ENCODE measurements at regions not wholly inside any gene's neighbourhood (a gene's known extent, or its start where the extent isn't known, plus 50 kb on each side); places are given as distances from the start of the nearest gene placed in this dataset.

- no peak overlapping the region for H3K27ac Mint-ChIP-seq
- no peaks in the 10 kb centered on the region for H3K27me3 Mint-ChIP-seq (ENCODE audit: low read depth)
- H3K4me3 Mint-ChIP-seq, result no peak overlapping the region
- DNase-seq (ENCODE audit: low spot score in 2 of 2, unreplicated experiment in 2 of 2), result no peak
- H3K36me3 Mint-ChIP-seq, result peaks cover 2% of the 10 kb centered on the region
- peaks cover 33% of the 10 kb centered on the region for H3K4me1 Mint-ChIP-seq
- TF ChIP-seq CTCF (IDR thresholded peaks at IDR 0.05; ENCODE audit: unreplicated experiment), result no peak
- H3K9me3 Mint-ChIP-seq, result peaks cover 5% of the 10 kb centered on the region
Observed at GRCh38 chr15:70314018-70314354, 216.3 kb upstream of the TLE3 start.

GRCh38 chr15:70313099-70314017 lies 215.6 kb upstream of the TLE3 start:
- H3K9me3 Mint-ChIP-seq, result peaks cover 5% of the 10 kb centered on the region
- no peak overlapping the region for H3K27ac Mint-ChIP-seq
- no peaks in the 10 kb centered on the region for H3K27me3 Mint-ChIP-seq (ENCODE audit: low read depth)
- DNase-seq (ENCODE audit: low spot score in 2 of 2, unreplicated experiment in 2 of 2), result no peak
- H3K36me3 Mint-ChIP-seq, result peaks cover 2% of the 10 kb centered on the region
- H3K4me1 Mint-ChIP-seq, result peaks cover 31% of the 10 kb centered on the region
- no peak overlapping the region for H3K4me3 Mint-ChIP-seq
- TF ChIP-seq CTCF (IDR thresholded peaks at IDR 0.05; ENCODE audit: unreplicated experiment), result no peak

- peaks cover 5% of the 10 kb centered on the region for H3K9me3 Mint-ChIP-seq
- H3K36me3 Mint-ChIP-seq, result peaks cover 2% of the 10 kb centered on the region
- H3K27ac Mint-ChIP-seq, result no peak overlapping the region
- H3K4me3 Mint-ChIP-seq, result no peak overlapping the region
- TF ChIP-seq CTCF (IDR thresholded peaks at IDR 0.05; ENCODE audit: unreplicated experiment), result no peak
- no peaks in the 10 kb centered on the region for H3K27me3 Mint-ChIP-seq (ENCODE audit: low read depth)
- peaks cover 26% of the 10 kb centered on the region for H3K4me1 Mint-ChIP-seq
- no peak for DNase-seq (ENCODE audit: low spot score in 2 of 2, unreplicated experiment in 2 of 2)
Observed at GRCh38 chr15:70311821-70312220, 214.1 kb upstream of the TLE3 start.

GRCh38 chr15:70309716-70310115 lies 212.0 kb upstream of the TLE3 start:
- no peak for TF ChIP-seq CTCF (IDR thresholded peaks at IDR 0.05; ENCODE audit: unreplicated experiment)
- Mint-ChIP-seq H3K9me3 (peaks cover 11% of the 10 kb centered on the region), H3K27me3 (ENCODE audit: low read depth) (no peaks in the 10 kb centered on the region), H3K4me3 (no peak overlapping the region), H3K36me3 (peaks cover 4% of the 10 kb centered on the region), H3K27ac (no peak overlapping the region), H3K4me1 (peaks cover 9% of the 10 kb centered on the region)
- no peak for DNase-seq (ENCODE audit: low spot score in 2 of 2, unreplicated experiment in 2 of 2)

GRCh38 chr15:70308735-70309434 lies 211.2 kb upstream of the TLE3 start:
- H3K27ac Mint-ChIP-seq, result no peak overlapping the region
- H3K27me3 Mint-ChIP-seq (ENCODE audit: low read depth), result no peaks in the 10 kb centered on the region
- no peak for TF ChIP-seq CTCF (IDR thresholded peaks at IDR 0.05; ENCODE audit: unreplicated experiment)
- peaks cover 12% of the 10 kb centered on the region for H3K9me3 Mint-ChIP-seq
- H3K4me1 Mint-ChIP-seq, result peaks cover 9% of the 10 kb centered on the region
- peaks cover 4% of the 10 kb centered on the region for H3K36me3 Mint-ChIP-seq
- DNase-seq (ENCODE audit: low spot score in 2 of 2, unreplicated experiment in 2 of 2), result no peak
- no peak overlapping the region for H3K4me3 Mint-ChIP-seq
